HG03432 (cell line): ENCODE measurements at regions not wholly inside any gene's neighbourhood (a gene's known extent, or its start where the extent isn't known, plus 50 kb on each side); places are given as distances from the start of the nearest gene placed in this dataset.

Source experiments
- ATAC-seq: cut with Tn5 transposase; IDR thresholded peaks from one replicate; pipeline ENCODE4 v1.9.1; 2021; ENCODE audit warnings: mild to moderate bottlenecking, moderate library complexity; ENCODE audit not compliant: unreplicated experiment

- ATAC-seq = no peak
Observed at GRCh38 chr5:6198531-6198930, 179.8 kb downstream of the MED10 start.

- ATAC-seq = no peak
Observed at GRCh38 chr5:6197427-6197826, 180.9 kb downstream of the MED10 start.

- no peak for ATAC-seq
Observed at GRCh38 chr5:6195711-6196358, 182.5 kb downstream of the MED10 start.

- peak; percentile 53 for ATAC-seq
Observed at GRCh38 chr5:6194906-6195612, 183.3 kb downstream of the MED10 start.

GRCh38 chr5:6194261-6194875 lies 184.0 kb downstream of the MED10 start:
- ATAC-seq = no peak

- no peak for ATAC-seq
Observed at GRCh38 chr5:6193310-6193709, 185.0 kb downstream of the MED10 start.

- ATAC-seq = no peak
Observed at GRCh38 chr5:6190838-6191237, 187.5 kb downstream of the MED10 start.

- ATAC-seq = no peak
Observed at GRCh38 chr5:6188976-6189375, 189.4 kb downstream of the MED10 start.

- peak; percentile 99 for ATAC-seq
Observed at GRCh38 chr5:6188344-6188743, 190.0 kb downstream of the MED10 start.

GRCh38 chr5:6187501-6187900 lies 190.8 kb downstream of the MED10 start:
- ATAC-seq = no peak

- no peak for ATAC-seq
Observed at GRCh38 chr5:6185574-6185973, 192.8 kb downstream of the MED10 start.

- no peak for ATAC-seq
Observed at GRCh38 chr5:6184481-6184880, 193.9 kb downstream of the MED10 start.

- no peak for ATAC-seq
Observed at GRCh38 chr5:6183391-6184390, 194.7 kb downstream of the MED10 start.

- ATAC-seq = no peak
Observed at GRCh38 chr5:6182271-6182815, 196.0 kb downstream of the MED10 start.

- no peak for ATAC-seq
Observed at GRCh38 chr5:6181871-6182270, 196.5 kb downstream of the MED10 start.

- ATAC-seq = no peak
Observed at GRCh38 chr5:6181147-6181729, 197.1 kb downstream of the MED10 start.

GRCh38 chr5:6180231-6180872 lies 198.0 kb downstream of the MED10 start:
- ATAC-seq = no peak

- ATAC-seq = no peak
Observed at GRCh38 chr5:6178846-6179532, 199.4 kb downstream of the MED10 start.

GRCh38 chr5:6177926-6178325 lies 200.4 kb downstream of the MED10 start:
- ATAC-seq = no peak
